Peyer's patch (tissue), 4 donors: ENCODE measurements at regions not wholly inside any gene's neighbourhood (a gene's known extent, or its start where the extent isn't known, plus 50 kb on each side); places are given as distances from the start of the nearest gene placed in this dataset.

Experiments used
- POLR2A ChIP-seq, 2 donors: fragments of 450-650 bp; IDR thresholded peaks; one replicate each; pipeline ENCODE4 v1.5.1; 2017; ENCODE audit warnings: antibody characterized with exemption in 2 of 2, mild to moderate bottlenecking in 2 of 2, moderate library complexity in 2 of 2
- TF ChIP-seq, protein P1 (sequence below), 6 experiments: fragments of 450-650 bp in 4 of 6; fragments of 200-600 bp in 2 of 6; sonication (generic) in 1 of 6; IDR thresholded peaks; one replicate each; pipeline ENCODE4 v1.5.1; 2017 to 2019; ENCODE audit warnings: antibody characterized with exemption in 6 of 6, mild to moderate bottlenecking in 3 of 6, moderate library complexity in 1 of 6

DNA sequence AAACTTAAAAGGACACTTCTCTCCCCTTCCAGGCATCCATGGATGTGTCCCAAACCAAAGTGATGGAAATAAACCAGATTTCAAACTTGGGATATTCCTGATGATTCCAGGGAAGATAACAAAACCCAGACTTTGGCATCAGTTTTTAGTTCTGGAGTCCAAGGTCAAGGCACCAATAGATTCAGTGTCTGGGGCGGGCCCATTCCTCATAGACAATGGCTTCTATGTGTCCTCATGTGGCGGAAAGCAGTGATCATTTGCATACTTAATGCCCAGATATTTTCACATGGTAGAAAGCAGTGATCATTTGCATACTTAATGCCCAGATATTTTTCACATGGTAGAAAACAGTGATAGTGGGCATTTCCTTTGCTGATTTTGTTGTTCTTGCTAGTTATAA is 151.4 kb upstream of the DAP start:
- TF ChIP-seq, protein P1, sequence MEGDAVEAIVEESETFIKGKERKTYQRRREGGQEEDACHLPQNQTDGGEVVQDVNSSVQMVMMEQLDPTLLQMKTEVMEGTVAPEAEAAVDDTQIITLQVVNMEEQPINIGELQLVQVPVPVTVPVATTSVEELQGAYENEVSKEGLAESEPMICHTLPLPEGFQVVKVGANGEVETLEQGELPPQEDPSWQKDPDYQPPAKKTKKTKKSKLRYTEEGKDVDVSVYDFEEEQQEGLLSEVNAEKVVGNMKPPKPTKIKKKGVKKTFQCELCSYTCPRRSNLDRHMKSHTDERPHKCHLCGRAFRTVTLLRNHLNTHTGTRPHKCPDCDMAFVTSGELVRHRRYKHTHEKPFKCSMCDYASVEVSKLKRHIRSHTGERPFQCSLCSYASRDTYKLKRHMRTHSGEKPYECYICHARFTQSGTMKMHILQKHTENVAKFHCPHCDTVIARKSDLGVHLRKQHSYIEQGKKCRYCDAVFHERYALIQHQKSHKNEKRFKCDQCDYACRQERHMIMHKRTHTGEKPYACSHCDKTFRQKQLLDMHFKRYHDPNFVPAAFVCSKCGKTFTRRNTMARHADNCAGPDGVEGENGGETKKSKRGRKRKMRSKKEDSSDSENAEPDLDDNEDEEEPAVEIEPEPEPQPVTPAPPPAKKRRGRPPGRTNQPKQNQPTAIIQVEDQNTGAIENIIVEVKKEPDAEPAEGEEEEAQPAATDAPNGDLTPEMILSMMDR (IDR thresholded peaks at IDR 0.05) = no peak
- TF ChIP-seq POLR2A (IDR thresholded peaks at IDR 0.05) = no peak
